ENCODE measurements at regions not wholly inside any gene's neighbourhood (a gene's known extent, or its start where the extent isn't known, plus 50 kb on each side); places are given as distances from the start of the nearest gene placed in this dataset.

GRCh38 chr5:168020542-168021294 is 270.7 kb upstream of the WWC1 start:
- peak in 1 of 2 donors; percentile 53 for TF ChIP-seq CTCF (IDR thresholded peaks at IDR 0.05)
- Histone ChIP-seq H3K27ac (no peak overlapping the region), H3K4me1 (no peaks in the 10 kb centered on the region), H3K9me3 (no peaks in the 10 kb centered on the region), H3K4me3 (no peak overlapping the region), H3K36me3 (no peaks in the 10 kb centered on the region), H3K27me3 (no peaks in the 10 kb centered on the region)
- DNase-seq (ENCODE audit: low spot score): no peak

GRCh38 chr5:168022446-168023169 is 268.8 kb upstream of the WWC1 start:
- no peak for DNase-seq (ENCODE audit: low spot score)
- Histone ChIP-seq H3K27ac (peak overlapping the region; percentile 5 to 40), H3K4me3 (no peak overlapping the region), H3K9me3 (no peaks in the 10 kb centered on the region), H3K4me1 (no peaks in the 10 kb centered on the region), H3K27me3 (no peaks in the 10 kb centered on the region), H3K36me3 (no peaks in the 10 kb centered on the region)
- no peak for TF ChIP-seq CTCF (IDR thresholded peaks at IDR 0.05)

GRCh38 chr5:168023191-168023590 is 268.3 kb upstream of the WWC1 start:
- H3K27ac ChIP-seq: peak overlapping the region; percentile 5 to 40
- no peaks in the 10 kb centered on the region for H3K9me3 ChIP-seq
- H3K4me1 ChIP-seq: no peaks in the 10 kb centered on the region
- no peaks in the 10 kb centered on the region for H3K27me3 ChIP-seq
- H3K4me3 ChIP-seq: no peak overlapping the region
- no peak for TF ChIP-seq CTCF (IDR thresholded peaks at IDR 0.05)
- DNase-seq (ENCODE audit: low spot score): no peak
- no peaks in the 10 kb centered on the region for H3K36me3 ChIP-seq

GRCh38 chr5:168024306-168024705 is 267.1 kb upstream of the WWC1 start:
- H3K4me1 ChIP-seq: no peaks in the 10 kb centered on the region
- no peak for TF ChIP-seq CTCF (IDR thresholded peaks at IDR 0.05)
- H3K27me3 ChIP-seq: no peaks in the 10 kb centered on the region
- no peak for DNase-seq (ENCODE audit: low spot score)
- no peak overlapping the region for H3K4me3 ChIP-seq
- H3K27ac ChIP-seq: no peak overlapping the region
- no peaks in the 10 kb centered on the region for H3K36me3 ChIP-seq
- H3K9me3 ChIP-seq: no peaks in the 10 kb centered on the region

GRCh38 chr5:168027007-168027406 is 264.4 kb upstream of the WWC1 start:
- Histone ChIP-seq H3K36me3 (no peaks in the 10 kb centered on the region), H3K27ac (no peak overlapping the region), H3K9me3 (no peaks in the 10 kb centered on the region), H3K4me1 (no peaks in the 10 kb centered on the region), H3K4me3 (no peak overlapping the region), H3K27me3 (no peaks in the 10 kb centered on the region)
- DNase-seq (ENCODE audit: low spot score): no peak
- no peak for TF ChIP-seq CTCF (IDR thresholded peaks at IDR 0.05)
